Activated CD8-positive, alpha-beta T cell treated with anti-CD3 and anti-CD28 coated beads, Interleukin-2, amount 10 ng/mL, durations not matched to agents 7 days and 5 days (primary cell): ENCODE measurements at regions not wholly inside any gene's neighbourhood (a gene's known extent, or its start where the extent isn't known, plus 50 kb on each side); places are given as distances from the start of the nearest gene placed in this dataset.
"Not testable (repeated sequence)": the region's sequence is repeated elsewhere in the genome, so short reads cannot be mapped to it uniquely, and the experiment has no call there.

Source experiments
- ATAC-seq: fragments of 150-1000 bp; cut with Tn5 transposase; one replicate; pipeline ENCODE4 v1.10.0; 2021; ENCODE audit warnings: moderate library complexity
- CTCF ChIA-PET: fragments of 350-600 bp; sonication (Branson Sonifier 250); formaldehyde crosslinking; loops from one replicate; lab custom pipeline; 2021; ENCODE audit warnings: antibody characterized with exemption; lab: Charles Lee
- POLR2A ChIA-PET: fragments of 350-600 bp; sonication (Branson Sonifier 250); formaldehyde crosslinking; loops from one replicate; lab custom pipeline; 2021; ENCODE audit warnings: antibody characterized with exemption; lab: Charles Lee
- DNase-seq: peaks from one replicate; pipeline ENCODE4 v3.0.0-alpha.2; 2020
- H3K27ac Mint-ChIP-seq: one replicate; pipeline ENCODE4 v1.8.0; 2021; ENCODE audit warnings: mild to moderate bottlenecking, mixed read lengths
- H3K27me3 Mint-ChIP-seq: one replicate; pipeline ENCODE4 v1.8.0; 2021; ENCODE audit warnings: low read depth, mixed read lengths
- H3K36me3 Mint-ChIP-seq: one replicate; pipeline ENCODE4 v1.8.0; 2021; ENCODE audit warnings: low read depth, mixed read lengths
- H3K4me1 Mint-ChIP-seq: one replicate; pipeline ENCODE4 v1.8.0; 2021; ENCODE audit warnings: low read depth, mixed read lengths
- H3K4me3 Mint-ChIP-seq: one replicate; pipeline ENCODE4 v1.8.0; 2021; ENCODE audit warnings: mild to moderate bottlenecking, mixed read lengths
- H3K9me3 Mint-ChIP-seq: one replicate; pipeline ENCODE4 v1.8.0; 2022; ENCODE audit warnings: mixed read lengths; ENCODE audit not compliant: insufficient read depth

- no peaks in the 10 kb centered on the region for H3K9me3 Mint-ChIP-seq
- no peaks in the 10 kb centered on the region for H3K36me3 Mint-ChIP-seq
- ChIA-PET POLR2A (no interaction called here), CTCF (no interaction called here)
- ATAC-seq (no peak), DNase-seq (no peak)
- H3K4me1 Mint-ChIP-seq: no peaks in the 10 kb centered on the region
- no peak overlapping the region for H3K27ac Mint-ChIP-seq
- H3K27me3 Mint-ChIP-seq: no peaks in the 10 kb centered on the region
- no peak overlapping the region for H3K4me3 Mint-ChIP-seq
These were observed 713.7 kb upstream of the AADAT start for GRCh38 chr4:170803492-170803891.

DNA sequence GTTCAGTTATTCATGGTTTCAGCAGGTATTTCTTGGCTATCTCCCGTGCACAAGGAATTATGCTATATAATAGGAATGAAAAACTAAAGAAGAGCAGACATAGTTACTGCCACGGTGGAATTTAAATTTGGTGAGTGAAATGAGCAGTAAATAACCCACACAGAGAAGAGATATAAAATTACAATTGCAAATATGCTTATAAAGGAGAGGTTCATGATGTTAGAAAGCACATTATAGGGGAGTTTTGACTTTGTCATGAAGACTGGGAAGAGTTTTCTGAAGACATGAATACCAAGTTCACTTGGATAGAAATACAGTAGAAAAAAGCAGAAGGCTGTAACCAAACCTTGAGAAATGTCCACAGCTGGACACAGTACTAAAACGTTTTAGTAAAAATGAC lies 712.0 kb upstream of the AADAT start:
- no peaks in the 10 kb centered on the region for H3K4me1 Mint-ChIP-seq
- H3K27ac Mint-ChIP-seq: no peak overlapping the region
- no peak overlapping the region for H3K4me3 Mint-ChIP-seq
- ATAC-seq (no peak), DNase-seq (no peak)
- CTCF ChIA-PET: no interaction called here
- no peaks in the 10 kb centered on the region for H3K9me3 Mint-ChIP-seq
- H3K36me3 Mint-ChIP-seq: no peaks in the 10 kb centered on the region
- no peaks in the 10 kb centered on the region for H3K27me3 Mint-ChIP-seq
- POLR2A ChIA-PET: no interaction called here

DNA sequence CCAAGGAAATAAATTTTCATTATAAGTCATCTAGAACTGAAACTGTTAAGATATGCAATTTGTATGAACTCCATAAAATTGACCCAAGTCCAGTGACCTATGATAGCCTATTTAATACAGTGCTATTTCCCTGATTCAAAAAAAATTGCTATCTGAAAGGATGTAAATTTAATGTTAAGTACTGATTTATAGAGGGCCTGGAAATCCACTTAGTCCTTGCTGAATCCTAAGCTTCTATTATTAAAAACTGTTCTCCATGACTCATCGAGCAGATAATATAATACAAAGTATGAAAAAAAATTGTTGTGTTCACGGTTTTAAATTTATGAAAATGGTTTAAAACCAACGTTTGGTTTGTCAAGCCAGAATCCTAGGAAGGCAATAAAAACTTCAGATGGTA lies 704.8 kb upstream of the AADAT start:
- POLR2A ChIA-PET: no interaction called here
- H3K27ac Mint-ChIP-seq: no peak overlapping the region
- no peaks in the 10 kb centered on the region for H3K4me1 Mint-ChIP-seq

DNA sequence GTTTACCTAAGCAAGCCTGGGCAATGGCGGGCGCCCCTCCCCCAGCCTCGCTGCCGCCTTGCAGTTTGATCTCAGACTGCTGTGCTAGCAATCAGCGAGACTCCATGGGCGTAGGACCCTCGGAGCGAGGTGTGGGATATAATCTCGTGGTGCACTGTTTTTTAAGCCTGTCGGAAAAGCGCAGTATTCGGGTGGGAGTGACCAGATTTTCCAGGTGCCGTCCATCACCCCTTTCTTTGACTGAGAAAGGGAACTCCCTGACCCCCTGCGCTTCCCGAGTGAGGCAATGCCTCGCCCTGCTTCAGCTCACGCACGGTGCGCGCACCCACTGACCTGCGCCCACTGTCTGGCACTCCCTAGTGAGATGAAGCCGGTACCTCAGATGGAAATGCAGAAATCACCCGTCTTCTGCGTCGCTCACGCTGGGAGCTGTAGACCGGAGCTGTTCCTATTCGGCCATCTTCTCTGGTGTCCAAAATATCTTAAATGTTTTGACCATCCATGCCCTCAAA lies 698.8 kb upstream of the AADAT start:
- H3K36me3 Mint-ChIP-seq, H3K27me3 Mint-ChIP-seq, H3K4me3 Mint-ChIP-seq, DNase-seq, CTCF ChIA-PET, H3K27ac Mint-ChIP-seq, H3K4me1 Mint-ChIP-seq, POLR2A ChIA-PET, H3K9me3 Mint-ChIP-seq, ATAC-seq: not testable (repeated sequence)

More for the DNA sequence above, 704.8 kb upstream of the AADAT start:
- DNase-seq (no peak), ATAC-seq (no peak)
- Mint-ChIP-seq H3K4me3 (no peak overlapping the region), H3K36me3 (no peaks in the 10 kb centered on the region), H3K27me3 (no peaks in the 10 kb centered on the region), H3K9me3 (no peaks in the 10 kb centered on the region)
- CTCF ChIA-PET: no interaction called here

- no peaks in the 10 kb centered on the region for H3K36me3 Mint-ChIP-seq
- no peak overlapping the region for H3K4me3 Mint-ChIP-seq
- no peak overlapping the region for H3K27ac Mint-ChIP-seq
- CTCF ChIA-PET: no interaction called here
- H3K9me3 Mint-ChIP-seq: no peaks in the 10 kb centered on the region
- POLR2A ChIA-PET: no interaction called here
- ATAC-seq (no peak), DNase-seq (no peak)
- H3K27me3 Mint-ChIP-seq: no peaks in the 10 kb centered on the region
- H3K4me1 Mint-ChIP-seq: no peaks in the 10 kb centered on the region
These were observed 687.9 kb upstream of the AADAT start for GRCh38 chr4:170777663-170778062.

GRCh38 chr4:170776983-170777382 lies 687.2 kb upstream of the AADAT start:
- Mint-ChIP-seq H3K27me3 (no peaks in the 10 kb centered on the region), H3K9me3 (no peaks in the 10 kb centered on the region), H3K4me3 (no peak overlapping the region), H3K4me1 (no peaks in the 10 kb centered on the region), H3K27ac (no peak overlapping the region), H3K36me3 (no peaks in the 10 kb centered on the region)
- CTCF ChIA-PET: no interaction called here
- DNase-seq: no peak
- no peak for ATAC-seq
- POLR2A ChIA-PET: no interaction called here

DNA sequence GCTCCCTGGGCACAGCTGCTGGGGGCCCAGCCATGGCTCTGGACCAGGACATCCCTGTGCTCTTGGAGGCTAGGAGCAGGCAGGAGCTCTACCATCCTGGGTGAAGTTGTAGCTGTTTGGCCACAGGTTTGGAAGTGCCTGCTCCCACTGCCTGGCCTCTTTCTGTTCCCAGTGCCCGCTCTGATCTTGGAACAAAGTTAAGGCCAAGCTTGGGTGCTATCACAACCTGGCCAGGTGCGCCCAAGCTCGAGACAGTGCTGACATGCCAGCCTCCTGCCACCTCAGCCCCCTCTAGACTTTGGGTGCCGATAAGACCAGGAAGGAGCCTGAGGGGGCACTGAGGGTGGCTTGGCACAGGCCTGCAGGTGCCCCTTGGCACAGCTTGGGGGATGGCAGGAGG lies 686.1 kb upstream of the AADAT start:
- Mint-ChIP-seq H3K27ac (no peak overlapping the region), H3K27me3 (no peaks in the 10 kb centered on the region), H3K4me1 (no peaks in the 10 kb centered on the region), H3K9me3 (no peaks in the 10 kb centered on the region), H3K4me3 (no peak overlapping the region), H3K36me3 (no peaks in the 10 kb centered on the region)
- ChIA-PET POLR2A (no interaction called here), CTCF (no interaction called here)
- ATAC-seq (no peak), DNase-seq (no peak)

- Mint-ChIP-seq H3K36me3 (no peaks in the 10 kb centered on the region), H3K4me3 (no peak overlapping the region), H3K9me3 (no peaks in the 10 kb centered on the region), H3K4me1 (no peaks in the 10 kb centered on the region), H3K27ac (no peak overlapping the region), H3K27me3 (no peaks in the 10 kb centered on the region)
- ATAC-seq (no peak), DNase-seq (no peak)
- POLR2A ChIA-PET: no interaction called here
- CTCF ChIA-PET: no interaction called here
These were observed 684.0 kb upstream of the AADAT start for GRCh38 chr4:170773709-170774273.

DNA sequence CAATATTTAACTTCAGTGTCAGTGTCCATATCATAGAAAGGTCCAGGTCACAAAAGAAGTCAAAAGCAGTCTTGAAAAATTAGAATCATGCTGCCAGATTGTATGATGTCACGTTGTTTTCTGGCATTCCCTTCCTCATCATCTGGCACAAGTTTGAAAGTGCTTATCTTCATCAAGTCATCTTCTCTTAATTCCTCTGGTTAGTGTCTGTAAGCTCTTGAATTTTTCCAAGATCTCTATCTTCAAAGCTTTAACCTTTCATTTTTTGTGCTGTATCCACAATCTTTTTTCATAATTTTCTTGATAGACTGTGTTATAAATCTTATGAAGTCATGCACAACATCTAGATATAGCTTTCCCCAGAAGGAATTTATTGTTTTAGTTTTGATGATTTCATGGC lies 682.7 kb upstream of the AADAT start:
- no peaks in the 10 kb centered on the region for H3K4me1 Mint-ChIP-seq
- POLR2A ChIA-PET: no interaction called here
- ATAC-seq (no peak), DNase-seq (no peak)
- CTCF ChIA-PET: no interaction called here
- H3K36me3 Mint-ChIP-seq: no peaks in the 10 kb centered on the region
- no peak overlapping the region for H3K27ac Mint-ChIP-seq
- H3K27me3 Mint-ChIP-seq: no peaks in the 10 kb centered on the region
- no peaks in the 10 kb centered on the region for H3K9me3 Mint-ChIP-seq
- no peak overlapping the region for H3K4me3 Mint-ChIP-seq

DNA sequence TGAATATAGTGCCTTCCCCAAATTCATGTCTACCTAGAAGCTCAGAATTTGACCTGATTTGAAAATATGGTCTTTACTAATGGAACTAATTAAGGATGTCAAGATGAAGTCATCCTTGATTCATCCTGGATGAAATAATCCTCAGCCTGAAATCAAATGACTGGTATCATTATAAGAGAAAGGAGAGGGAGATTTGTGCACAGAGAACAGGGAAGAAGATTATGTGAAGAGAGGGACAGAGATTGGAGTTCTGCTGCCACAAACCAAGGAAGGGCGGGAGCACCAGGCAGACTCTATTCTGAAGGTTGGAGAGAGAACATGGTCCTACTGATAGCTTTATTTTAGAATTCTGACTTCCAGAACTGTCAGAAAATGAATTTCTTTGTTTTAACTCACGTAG lies 680.9 kb upstream of the AADAT start:
- no peaks in the 10 kb centered on the region for H3K27me3 Mint-ChIP-seq
- peaks cover 3% of the 10 kb centered on the region for H3K9me3 Mint-ChIP-seq
- DNase-seq (no peak), ATAC-seq (no peak)
- H3K36me3 Mint-ChIP-seq: no peaks in the 10 kb centered on the region
- CTCF ChIA-PET: no interaction called here
- H3K4me3 Mint-ChIP-seq: no peak overlapping the region
- no peaks in the 10 kb centered on the region for H3K4me1 Mint-ChIP-seq
- H3K27ac Mint-ChIP-seq: no peak overlapping the region
- POLR2A ChIA-PET: no interaction called here

DNA sequence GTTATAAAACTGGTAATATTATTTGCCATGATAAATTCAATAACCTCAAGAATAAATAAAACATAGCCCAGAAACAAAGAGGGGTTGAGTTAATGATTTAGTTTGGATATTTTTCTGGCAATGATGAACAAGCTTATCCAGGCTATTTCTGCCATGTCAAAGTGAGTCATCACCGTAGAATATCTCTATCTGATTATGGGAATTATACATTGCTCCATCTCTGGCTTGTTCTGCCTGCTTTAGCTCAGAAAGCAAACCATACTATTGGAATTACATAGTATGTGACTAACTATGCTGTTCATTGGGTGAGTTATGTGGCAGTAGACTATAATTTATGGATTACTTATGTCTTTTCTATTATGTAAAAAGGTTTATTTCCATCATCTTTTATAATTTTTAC lies 680.1 kb upstream of the AADAT start:
- peaks cover 3% of the 10 kb centered on the region for H3K9me3 Mint-ChIP-seq
- CTCF ChIA-PET: no interaction called here
- ATAC-seq (no peak), DNase-seq (no peak)
- POLR2A ChIA-PET: no interaction called here
- no peaks in the 10 kb centered on the region for H3K4me1 Mint-ChIP-seq
- no peaks in the 10 kb centered on the region for H3K27me3 Mint-ChIP-seq
- H3K36me3 Mint-ChIP-seq: no peaks in the 10 kb centered on the region
- H3K4me3 Mint-ChIP-seq: no peak overlapping the region
- H3K27ac Mint-ChIP-seq: no peak overlapping the region

- Mint-ChIP-seq H3K27ac (no peak overlapping the region), H3K4me3 (no peak overlapping the region), H3K27me3 (no peaks in the 10 kb centered on the region), H3K36me3 (no peaks in the 10 kb centered on the region), H3K9me3 (no peaks in the 10 kb centered on the region), H3K4me1 (no peaks in the 10 kb centered on the region)
- ChIA-PET CTCF (no interaction called here), POLR2A (no interaction called here)
- no peak for ATAC-seq
- no peak for DNase-seq
These were observed 669.2 kb upstream of the AADAT start for GRCh38 chr4:170758988-170759387.

DNA sequence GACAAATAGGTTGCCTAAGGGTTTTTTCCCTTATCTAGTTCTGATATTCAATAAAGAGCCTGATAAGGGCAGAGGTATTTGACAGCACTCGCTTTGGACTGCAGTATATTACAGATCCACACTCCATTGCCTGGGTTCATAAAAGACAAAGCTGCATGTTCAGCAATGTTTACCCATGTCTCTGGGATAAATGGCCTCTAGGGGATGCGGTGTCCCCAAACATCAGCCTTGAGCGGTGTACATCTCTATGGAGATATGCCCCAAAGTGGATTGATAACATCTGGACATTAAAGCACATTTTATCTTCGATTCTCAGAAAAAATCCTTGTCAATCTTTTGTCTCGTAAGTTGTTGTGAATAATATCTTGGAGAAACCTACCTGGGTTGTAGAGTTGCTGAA lies 660.8 kb upstream of the AADAT start:
- POLR2A ChIA-PET: no interaction called here

More for the DNA sequence above, 660.8 kb upstream of the AADAT start:
- no peak for DNase-seq
- Mint-ChIP-seq H3K4me1 (no peaks in the 10 kb centered on the region), H3K27ac (no peak overlapping the region), H3K4me3 (no peak overlapping the region), H3K36me3 (no peaks in the 10 kb centered on the region), H3K9me3 (peaks cover 4% of the 10 kb centered on the region), H3K27me3 (no peaks in the 10 kb centered on the region)
- no peak for ATAC-seq
- CTCF ChIA-PET: no interaction called here
